Panc1 (cell line): ENCODE measurements at regions not wholly inside any gene's neighbourhood (a gene's known extent, or its start where the extent isn't known, plus 50 kb on each side); places are given as distances from the start of the nearest gene placed in this dataset.

Experiments
- SIN3A ChIP-seq: IDR thresholded peaks from 2 replicates; pipeline ENCODE4 v1.6.1; 2012; ENCODE audit warnings: low read depth, mild to moderate bottlenecking, low read length, moderate library complexity, borderline replicate concordance; ENCODE audit not compliant: insufficient read depth
- TF ChIP-seq, protein P1 (sequence below): fragments of 450-650 bp; IDR thresholded peaks from 2 replicates; pipeline ENCODE4 v1.5.1; 2017; ENCODE audit warnings: mild to moderate bottlenecking

DNA sequence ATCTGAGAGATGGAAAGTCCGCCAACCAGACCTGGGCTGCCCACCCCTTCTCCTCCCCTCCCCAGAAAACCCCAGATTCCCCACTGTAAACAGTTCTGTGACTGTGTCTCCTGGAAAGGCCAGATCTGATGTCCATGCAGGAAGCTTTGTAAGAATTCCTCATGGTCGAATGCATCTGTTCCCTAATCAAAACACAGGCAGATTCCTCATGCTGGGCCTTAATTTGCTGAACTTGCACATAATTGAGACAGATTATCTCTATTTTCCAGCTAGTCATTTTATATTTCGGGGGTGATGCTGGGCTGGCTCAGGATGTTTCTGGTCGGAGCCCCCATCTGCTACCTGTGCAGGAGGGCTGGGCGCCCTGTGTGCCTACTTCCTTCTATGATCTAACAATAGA lies 233.6 kb upstream of the ASIC2 start:
- TF ChIP-seq, protein P1, sequence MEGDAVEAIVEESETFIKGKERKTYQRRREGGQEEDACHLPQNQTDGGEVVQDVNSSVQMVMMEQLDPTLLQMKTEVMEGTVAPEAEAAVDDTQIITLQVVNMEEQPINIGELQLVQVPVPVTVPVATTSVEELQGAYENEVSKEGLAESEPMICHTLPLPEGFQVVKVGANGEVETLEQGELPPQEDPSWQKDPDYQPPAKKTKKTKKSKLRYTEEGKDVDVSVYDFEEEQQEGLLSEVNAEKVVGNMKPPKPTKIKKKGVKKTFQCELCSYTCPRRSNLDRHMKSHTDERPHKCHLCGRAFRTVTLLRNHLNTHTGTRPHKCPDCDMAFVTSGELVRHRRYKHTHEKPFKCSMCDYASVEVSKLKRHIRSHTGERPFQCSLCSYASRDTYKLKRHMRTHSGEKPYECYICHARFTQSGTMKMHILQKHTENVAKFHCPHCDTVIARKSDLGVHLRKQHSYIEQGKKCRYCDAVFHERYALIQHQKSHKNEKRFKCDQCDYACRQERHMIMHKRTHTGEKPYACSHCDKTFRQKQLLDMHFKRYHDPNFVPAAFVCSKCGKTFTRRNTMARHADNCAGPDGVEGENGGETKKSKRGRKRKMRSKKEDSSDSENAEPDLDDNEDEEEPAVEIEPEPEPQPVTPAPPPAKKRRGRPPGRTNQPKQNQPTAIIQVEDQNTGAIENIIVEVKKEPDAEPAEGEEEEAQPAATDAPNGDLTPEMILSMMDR: no peak
- TF ChIP-seq SIN3A: no peak
